GM21528 (cell line): ENCODE measurements at regions not wholly inside any gene's neighbourhood (a gene's known extent, or its start where the extent isn't known, plus 50 kb on each side); places are given as distances from the start of the nearest gene placed in this dataset.

Experiments used
- ATAC-seq: cut with Tn5 transposase; IDR thresholded peaks from one replicate; pipeline ENCODE4 v1.9.1; 2021; ENCODE audit warnings: mild to moderate bottlenecking, moderate library complexity; ENCODE audit not compliant: unreplicated experiment, low FRiP score

- no peak for ATAC-seq
Measured at GRCh38 chr14:100658181-100658886, 68.4 kb upstream of the DLK1 start.

- no peak for ATAC-seq
Measured at GRCh38 chr14:100659345-100660001, 67.2 kb upstream of the DLK1 start.

- no peak for ATAC-seq
Measured at GRCh38 chr14:100660498-100660881, 66.2 kb upstream of the DLK1 start.

- no peak for ATAC-seq
Measured at GRCh38 chr14:100660882-100661635, 65.6 kb upstream of the DLK1 start.

- ATAC-seq, result no peak
Measured at GRCh38 chr14:100662879-100663760, 63.6 kb upstream of the DLK1 start.

- no peak for ATAC-seq
Measured at GRCh38 chr14:100663761-100664052, 63.0 kb upstream of the DLK1 start.

- no peak for ATAC-seq
Measured at GRCh38 chr14:100664231-100664630, 62.5 kb upstream of the DLK1 start.

- no peak for ATAC-seq
Measured at GRCh38 chr14:100664841-100665510, 61.7 kb upstream of the DLK1 start.

- no peak for ATAC-seq
Measured at GRCh38 chr14:100665511-100666032, 61.1 kb upstream of the DLK1 start.

- no peak for ATAC-seq
Measured at GRCh38 chr14:100666403-100666802, 60.3 kb upstream of the DLK1 start.

- ATAC-seq, result no peak
Measured at GRCh38 chr14:100666851-100667250, 59.8 kb upstream of the DLK1 start.

GRCh38 chr14:100667656-100668055 lies 59.0 kb upstream of the DLK1 start:
- no peak for ATAC-seq

GRCh38 chr14:100668352-100668751 lies 58.3 kb upstream of the DLK1 start:
- no peak for ATAC-seq

GRCh38 chr14:100669011-100669412 lies 57.7 kb upstream of the DLK1 start:
- no peak for ATAC-seq

- no peak for ATAC-seq
Measured at GRCh38 chr14:100669468-100669867, 57.2 kb upstream of the DLK1 start.

GRCh38 chr14:100670017-100670752 lies 56.5 kb upstream of the DLK1 start:
- no peak for ATAC-seq

GRCh38 chr14:100670753-100671049 lies 56.0 kb upstream of the DLK1 start:
- no peak for ATAC-seq

GRCh38 chr14:100671386-100671901 lies 55.2 kb upstream of the DLK1 start:
- no peak for ATAC-seq

- ATAC-seq, result no peak
Measured at GRCh38 chr14:100671906-100672305, 54.8 kb upstream of the DLK1 start.
